Neural cell (in vitro differentiated cells): ENCODE measurements at regions not wholly inside any gene's neighbourhood (a gene's known extent, or its start where the extent isn't known, plus 50 kb on each side); places are given as distances from the start of the nearest gene placed in this dataset.

Experiments
- H2AFZ ChIP-seq: fragments of 200-600, 300-800 bp; sonication (generic), shearing (Covaris generic); 2 replicates; pipeline ENCODE4 v1.6.0; 2014; ENCODE audit warnings: low read depth, mild to moderate bottlenecking, antibody characterized with exemption, low read length, moderate library complexity
- H3F3A ChIP-seq: fragments of 200-600 bp; shearing (Covaris generic); 2 replicates; pipeline ENCODE4 v1.6.1; 2016; ENCODE audit warnings: mild to moderate bottlenecking, moderate library complexity, mixed read lengths, antibody characterized with exemption, low read length; ENCODE audit not compliant: insufficient read depth, poor library complexity, severe bottlenecking
- H3K27ac ChIP-seq: fragments of 200-600, 300-800 bp; sonication (generic), shearing (Covaris generic); 2 replicates; pipeline ENCODE4 v1.5.1; 2014; ENCODE audit warnings: mild to moderate bottlenecking, low read length, moderate library complexity
- H3K27me3 ChIP-seq: fragments of 300-800, 200-600 bp; sonication (generic), shearing (Covaris generic); 2 replicates; pipeline ENCODE4 v1.6.0; 2014; ENCODE audit warnings: mild to moderate bottlenecking, low read depth, low read length, moderate library complexity; ENCODE audit not compliant: insufficient read depth
- H3K36me3 ChIP-seq: fragments of 300-800, 200-600 bp; sonication (generic), shearing (Covaris generic); 2 replicates; pipeline ENCODE4 v1.5.1; 2014; ENCODE audit warnings: mild to moderate bottlenecking, antibody characterized with exemption, low read length, moderate library complexity; ENCODE audit not compliant: insufficient read depth
- H3K4me2 ChIP-seq: fragments of 300-800, 200-600 bp; sonication (generic), shearing (Covaris generic); 2 replicates; pipeline ENCODE4 v1.6.0; 2014; ENCODE audit warnings: mild to moderate bottlenecking, low read length
- H3K4me3 ChIP-seq: fragments of 300-800, 200-600 bp; sonication (generic), shearing (Covaris generic); 2 replicates; pipeline ENCODE4 v1.5.1; 2014; ENCODE audit warnings: mild to moderate bottlenecking, low read length, moderate library complexity
- H3K79me2 ChIP-seq: fragments of 200-600 bp; shearing (Covaris generic); replicated peaks from 2 replicates; pipeline ENCODE4 v1.6.0; 2014; ENCODE audit warnings: mild to moderate bottlenecking, low read length, moderate library complexity; ENCODE audit not compliant: insufficient read depth
- H3K9ac ChIP-seq: fragments of 300-800, 200-600 bp; sonication (generic), shearing (Covaris generic); 2 replicates; pipeline ENCODE4 v1.6.1; 2016; ENCODE audit warnings: mild to moderate bottlenecking, low read length, mixed read lengths
- H3K9me2 ChIP-seq: fragments of 200-600 bp; shearing (Covaris generic); 2 replicates; pipeline ENCODE4 v1.6.1; 2016; ENCODE audit warnings: mild to moderate bottlenecking, low read length, mixed read lengths; ENCODE audit not compliant: insufficient read depth
- H3K9me3 ChIP-seq: fragments of 200-600, 300-800 bp; sonication (generic), shearing (Covaris generic); 2 replicates; pipeline ENCODE4 v1.6.1; 2016; ENCODE audit warnings: mild to moderate bottlenecking, mixed run types, low read length, moderate library complexity, mixed read lengths
- H4K20me1 ChIP-seq: fragments of 200-600 bp; shearing (Covaris generic); 2 replicates; pipeline ENCODE4 v1.6.1; 2016; ENCODE audit warnings: mild to moderate bottlenecking, mixed run types; ENCODE audit not compliant: insufficient read depth
- CTCF ChIP-seq: fragments of 450-650 bp; IDR thresholded peaks from 2 replicates; pipeline ENCODE4 v1.5.1; 2014; ENCODE audit warnings: antibody characterized with exemption, mild to moderate bottlenecking, moderate library complexity; ENCODE audit not compliant: poor library complexity, severe bottlenecking
- EP300 ChIP-seq: fragments of 450-650 bp; conservative IDR thresholded peaks from 2 replicates; pipeline ENCODE4 v1.6.1; 2014; ENCODE audit warnings: antibody characterized with exemption, mild to moderate bottlenecking, moderate library complexity; ENCODE audit not compliant: poor library complexity, severe bottlenecking
- EZH2 ChIP-seq: fragments of 200-600, 300-800 bp; shearing (Covaris generic), sonication (generic); IDR thresholded peaks from 2 replicates; pipeline ENCODE4 v1.6.1; 2014; ENCODE audit warnings: antibody characterized with exemption, low read length, borderline replicate concordance, mild to moderate bottlenecking; ENCODE audit not compliant: insufficient read depth, poor library complexity, severe bottlenecking
- MXI1 ChIP-seq: fragments of 450-650 bp; conservative IDR thresholded peaks from 2 replicates; pipeline ENCODE4 v1.6.1; 2014; ENCODE audit warnings: antibody characterized with exemption, mild to moderate bottlenecking; ENCODE audit not compliant: poor library complexity, severe bottlenecking
- POLR2AphosphoS5 ChIP-seq: IDR thresholded peaks from 2 replicates; pipeline ENCODE4 v1.6.1; 2012
- RAD21 ChIP-seq: fragments of 450-650 bp; conservative IDR thresholded peaks from 2 replicates; pipeline ENCODE4 v1.6.1; 2014; ENCODE audit warnings: antibody characterized with exemption, mild to moderate bottlenecking, moderate library complexity
- SMC3 ChIP-seq: fragments of 450-650 bp; conservative IDR thresholded peaks from 2 replicates; pipeline ENCODE4 v1.6.1; 2014; ENCODE audit warnings: antibody characterized with exemption, mild to moderate bottlenecking, moderate library complexity; ENCODE audit not compliant: poor library complexity
- TAF1 ChIP-seq: IDR thresholded peaks from 2 replicates; pipeline ENCODE4 v1.6.1; 2012; ENCODE audit warnings: low read depth
- TF ChIP-seq, protein P1 (sequence below): IDR thresholded peaks from 2 replicates; pipeline ENCODE4 v1.6.1; 2012; ENCODE audit warnings: borderline replicate concordance

DNA sequence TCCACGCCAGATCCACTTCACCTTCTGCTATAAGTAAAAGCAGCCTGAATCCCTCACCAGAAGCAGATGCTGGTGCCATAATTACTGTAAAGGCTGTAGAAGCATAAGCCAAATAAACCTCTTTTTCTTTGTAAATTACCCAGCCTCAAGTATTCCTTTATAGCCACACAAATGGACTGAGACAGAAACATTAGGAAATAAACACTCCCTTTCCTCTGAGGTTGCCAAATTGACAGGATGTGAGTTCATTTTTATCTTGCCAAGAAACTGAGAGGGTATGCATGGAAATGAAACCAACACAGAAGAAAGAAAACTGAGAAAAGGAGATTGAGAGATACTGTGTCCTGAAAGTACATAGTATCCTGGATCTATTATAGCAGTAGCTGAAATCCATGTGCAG is 481.2 kb downstream of the HAO1 start:
- Histone ChIP-seq H3K79me2 (no peaks in the 10 kb centered on the region), H3K27me3 (no peaks in the 10 kb centered on the region), H3K36me3 (no peaks in the 10 kb centered on the region), H3K9me3 (no peaks in the 10 kb centered on the region), H3K4me3 (no peak overlapping the region), H3K27ac (no peak overlapping the region), H3K9me2 (no peaks in the 10 kb centered on the region), H4K20me1 (no peaks in the 10 kb centered on the region), H3K9ac (no peak overlapping the region), H3F3A (no peaks in the 10 kb centered on the region), H3K4me2 (no peak overlapping the region), H2AFZ (no peak overlapping the region)
- no peak for TF ChIP-seq EZH2
- TF ChIP-seq RAD21 = no peak
- no peak for TF ChIP-seq CTCF
- TF ChIP-seq EP300 = no peak
- TF ChIP-seq POLR2AphosphoS5 = no peak
- TF ChIP-seq, protein P1, sequence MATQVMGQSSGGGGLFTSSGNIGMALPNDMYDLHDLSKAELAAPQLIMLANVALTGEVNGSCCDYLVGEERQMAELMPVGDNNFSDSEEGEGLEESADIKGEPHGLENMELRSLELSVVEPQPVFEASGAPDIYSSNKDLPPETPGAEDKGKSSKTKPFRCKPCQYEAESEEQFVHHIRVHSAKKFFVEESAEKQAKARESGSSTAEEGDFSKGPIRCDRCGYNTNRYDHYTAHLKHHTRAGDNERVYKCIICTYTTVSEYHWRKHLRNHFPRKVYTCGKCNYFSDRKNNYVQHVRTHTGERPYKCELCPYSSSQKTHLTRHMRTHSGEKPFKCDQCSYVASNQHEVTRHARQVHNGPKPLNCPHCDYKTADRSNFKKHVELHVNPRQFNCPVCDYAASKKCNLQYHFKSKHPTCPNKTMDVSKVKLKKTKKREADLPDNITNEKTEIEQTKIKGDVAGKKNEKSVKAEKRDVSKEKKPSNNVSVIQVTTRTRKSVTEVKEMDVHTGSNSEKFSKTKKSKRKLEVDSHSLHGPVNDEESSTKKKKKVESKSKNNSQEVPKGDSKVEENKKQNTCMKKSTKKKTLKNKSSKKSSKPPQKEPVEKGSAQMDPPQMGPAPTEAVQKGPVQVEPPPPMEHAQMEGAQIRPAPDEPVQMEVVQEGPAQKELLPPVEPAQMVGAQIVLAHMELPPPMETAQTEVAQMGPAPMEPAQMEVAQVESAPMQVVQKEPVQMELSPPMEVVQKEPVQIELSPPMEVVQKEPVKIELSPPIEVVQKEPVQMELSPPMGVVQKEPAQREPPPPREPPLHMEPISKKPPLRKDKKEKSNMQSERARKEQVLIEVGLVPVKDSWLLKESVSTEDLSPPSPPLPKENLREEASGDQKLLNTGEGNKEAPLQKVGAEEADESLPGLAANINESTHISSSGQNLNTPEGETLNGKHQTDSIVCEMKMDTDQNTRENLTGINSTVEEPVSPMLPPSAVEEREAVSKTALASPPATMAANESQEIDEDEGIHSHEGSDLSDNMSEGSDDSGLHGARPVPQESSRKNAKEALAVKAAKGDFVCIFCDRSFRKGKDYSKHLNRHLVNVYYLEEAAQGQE = no peak
- no peak for TF ChIP-seq TAF1
- no peak for TF ChIP-seq MXI1
- TF ChIP-seq SMC3 = no peak

- Histone ChIP-seq H3K79me2 (no peaks in the 10 kb centered on the region), H2AFZ (no peak overlapping the region), H3K4me2 (no peak overlapping the region), H3K4me3 (no peak overlapping the region), H3K36me3 (no peaks in the 10 kb centered on the region), H3F3A (no peaks in the 10 kb centered on the region), H4K20me1 (no peaks in the 10 kb centered on the region), H3K27ac (no peak overlapping the region), H3K9ac (no peak overlapping the region), H3K9me2 (no peaks in the 10 kb centered on the region), H3K27me3 (no peaks in the 10 kb centered on the region), H3K9me3 (no peaks in the 10 kb centered on the region)
- TF ChIP-seq, protein P1 = no peak
- no peak for TF ChIP-seq MXI1
- no peak for TF ChIP-seq EP300
- no peak for TF ChIP-seq SMC3
- no peak for TF ChIP-seq EZH2
Observed at GRCh38 chr20:7463290-7463689, 477.0 kb downstream of the HAO1 start.
